Astrocyte (in vitro differentiated cells and primary cell): ENCODE measurements at regions not wholly inside any gene's neighbourhood (a gene's known extent, or its start where the extent isn't known, plus 50 kb on each side); places are given as distances from the start of the nearest gene placed in this dataset.

ENCODE experiments used
- DNase-seq: peaks from one replicate; pipeline ENCODE4 v3.0.0-alpha.2; 2010; ENCODE audit warnings: low read depth
- FAIRE-seq: peaks from 2 replicates; lab custom pipeline; 2011; peaks lifted over from hg19 to GRCh38; lab: Jason Lieb, UNC
- H2AFZ ChIP-seq: 2 replicates; pipeline ENCODE4 v1.6.0; 2012; ENCODE audit warnings: low read depth, low read length, inconsistent platforms
- H3K27ac ChIP-seq: 2 replicates; pipeline ENCODE4 v1.5.1; 2011; ENCODE audit warnings: low read depth, low read length, inconsistent platforms
- H3K27me3 ChIP-seq: 2 replicates; pipeline ENCODE4 v1.6.0; 2011; ENCODE audit warnings: low read length, inconsistent platforms; ENCODE audit not compliant: insufficient read depth
- H3K36me3 ChIP-seq: 2 replicates; pipeline ENCODE4 v1.5.1; 2011; ENCODE audit warnings: low read length, inconsistent platforms; ENCODE audit not compliant: insufficient read depth
- H3K4me1 ChIP-seq: 2 replicates; pipeline ENCODE4 v1.5.1; 2011; ENCODE audit warnings: low read length, inconsistent platforms; ENCODE audit not compliant: insufficient read depth
- H3K4me2 ChIP-seq: 2 replicates; pipeline ENCODE4 v1.6.0; 2012; ENCODE audit warnings: low read length, inconsistent platforms
- H3K4me3 ChIP-seq: 2 replicates; pipeline ENCODE4 v1.5.1; 2011; ENCODE audit warnings: low read depth, mild to moderate bottlenecking, low read length, inconsistent platforms; ENCODE audit not compliant: insufficient read depth
- H3K79me2 ChIP-seq: 2 replicates; pipeline ENCODE4 v1.6.0; 2012; ENCODE audit warnings: mild to moderate bottlenecking, low read length, inconsistent platforms; ENCODE audit not compliant: insufficient read depth
- H3K9ac ChIP-seq: 2 replicates; pipeline ENCODE4 v1.6.0; 2012; ENCODE audit warnings: mild to moderate bottlenecking, low read length, inconsistent platforms
- H3K9me3 ChIP-seq: 2 replicates; pipeline ENCODE4 v1.5.1; 2012; ENCODE audit warnings: low read depth, mild to moderate bottlenecking, low read length, inconsistent platforms; ENCODE audit not compliant: insufficient read depth
- H4K20me1 ChIP-seq: 2 replicates; pipeline ENCODE4 v1.6.0; 2012; ENCODE audit warnings: low read length, inconsistent platforms; ENCODE audit not compliant: insufficient read depth
- H3K27ac Mint-ChIP-seq: one replicate; pipeline ENCODE4 v1.8.0; 2021; ENCODE audit warnings: mild to moderate bottlenecking, mixed read lengths; ENCODE audit not compliant: unreplicated experiment
- H3K27me3 Mint-ChIP-seq: one replicate; pipeline ENCODE4 v1.8.0; 2021; ENCODE audit warnings: low read depth, mixed read lengths; ENCODE audit not compliant: unreplicated experiment
- H3K36me3 Mint-ChIP-seq: one replicate; pipeline ENCODE4 v1.8.0; 2021; ENCODE audit warnings: low read depth, mixed read lengths; ENCODE audit not compliant: unreplicated experiment
- H3K4me1 Mint-ChIP-seq: one replicate; pipeline ENCODE4 v1.8.0; 2021; ENCODE audit warnings: low read depth, mixed read lengths; ENCODE audit not compliant: unreplicated experiment
- H3K4me3 Mint-ChIP-seq: one replicate; pipeline ENCODE4 v1.8.0; 2021; ENCODE audit warnings: mild to moderate bottlenecking, moderate library complexity, mixed read lengths; ENCODE audit not compliant: unreplicated experiment
- H3K9me3 Mint-ChIP-seq: one replicate; pipeline ENCODE4 v1.8.0; 2021; ENCODE audit warnings: mild to moderate bottlenecking, mixed read lengths; ENCODE audit not compliant: unreplicated experiment
- EZH2 ChIP-seq: IDR thresholded peaks from 2 replicates; pipeline ENCODE4 v1.6.1; 2012; ENCODE audit warnings: mild to moderate bottlenecking, low read length, inconsistent platforms; ENCODE audit not compliant: insufficient read depth
- TF ChIP-seq, protein P1 (sequence below): IDR thresholded peaks from 2 replicates; pipeline ENCODE4 v1.5.1; 2011; ENCODE audit warnings: low read depth, mild to moderate bottlenecking, inconsistent platforms, low read length, moderate library complexity; ENCODE audit not compliant: insufficient read depth

- no peaks in the 10 kb centered on the region for H3K79me2 ChIP-seq
- H3K27ac ChIP-seq, result no peak overlapping the region
- no peaks in the 10 kb centered on the region for H3K36me3 ChIP-seq
- Mint-ChIP-seq H3K4me3 (no peak overlapping the region), H3K27me3 (peaks cover 9% of the 10 kb centered on the region), H3K9me3 (no peaks in the 10 kb centered on the region), H3K27ac (no peak overlapping the region), H3K4me1 (no peaks in the 10 kb centered on the region), H3K36me3 (no peaks in the 10 kb centered on the region)
- H3K4me2 ChIP-seq, result no peak overlapping the region
- H4K20me1 ChIP-seq, result no peaks in the 10 kb centered on the region
- H3K4me1 ChIP-seq, result no peaks in the 10 kb centered on the region
- DNase-seq (no peak), FAIRE-seq (no peak)
- no peaks in the 10 kb centered on the region for H3K9me3 ChIP-seq
- H3K4me3 ChIP-seq, result no peak overlapping the region
- H3K27me3 ChIP-seq, result peaks cover 2% of the 10 kb centered on the region
- no peak overlapping the region for H2AFZ ChIP-seq
- no peak overlapping the region for H3K9ac ChIP-seq
- TF ChIP-seq, protein P1, sequence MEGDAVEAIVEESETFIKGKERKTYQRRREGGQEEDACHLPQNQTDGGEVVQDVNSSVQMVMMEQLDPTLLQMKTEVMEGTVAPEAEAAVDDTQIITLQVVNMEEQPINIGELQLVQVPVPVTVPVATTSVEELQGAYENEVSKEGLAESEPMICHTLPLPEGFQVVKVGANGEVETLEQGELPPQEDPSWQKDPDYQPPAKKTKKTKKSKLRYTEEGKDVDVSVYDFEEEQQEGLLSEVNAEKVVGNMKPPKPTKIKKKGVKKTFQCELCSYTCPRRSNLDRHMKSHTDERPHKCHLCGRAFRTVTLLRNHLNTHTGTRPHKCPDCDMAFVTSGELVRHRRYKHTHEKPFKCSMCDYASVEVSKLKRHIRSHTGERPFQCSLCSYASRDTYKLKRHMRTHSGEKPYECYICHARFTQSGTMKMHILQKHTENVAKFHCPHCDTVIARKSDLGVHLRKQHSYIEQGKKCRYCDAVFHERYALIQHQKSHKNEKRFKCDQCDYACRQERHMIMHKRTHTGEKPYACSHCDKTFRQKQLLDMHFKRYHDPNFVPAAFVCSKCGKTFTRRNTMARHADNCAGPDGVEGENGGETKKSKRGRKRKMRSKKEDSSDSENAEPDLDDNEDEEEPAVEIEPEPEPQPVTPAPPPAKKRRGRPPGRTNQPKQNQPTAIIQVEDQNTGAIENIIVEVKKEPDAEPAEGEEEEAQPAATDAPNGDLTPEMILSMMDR, result no peak
- no peak for TF ChIP-seq EZH2
These were observed 101.2 kb downstream of the SCN11A start for GRCh38 chr3:38950581-38950980.

DNA sequence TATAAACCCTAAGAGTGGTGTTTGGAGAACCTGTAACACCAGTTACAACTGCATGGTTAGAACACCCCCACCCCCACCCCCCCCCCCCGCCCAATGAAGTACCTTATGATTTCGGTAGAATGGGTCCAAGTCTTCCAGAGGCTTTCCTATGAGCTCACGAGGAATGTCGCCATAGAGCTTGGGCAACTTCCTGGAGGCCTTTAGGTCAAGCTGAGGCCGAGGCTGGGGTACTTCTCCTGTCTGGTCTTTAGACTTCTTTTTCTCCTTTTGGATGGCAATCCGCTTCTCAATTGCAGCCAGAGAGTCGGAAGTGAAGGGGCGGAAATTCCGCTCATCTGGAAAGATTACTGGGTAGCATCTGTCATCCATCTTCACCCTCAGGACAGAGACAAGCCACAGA lies 101.8 kb downstream of the SCN11A start:
- H3K4me3 ChIP-seq, result no peak overlapping the region
- no peak overlapping the region for H3K4me2 ChIP-seq
- DNase-seq, result no peak
- H3K27me3 ChIP-seq, result peaks cover 2% of the 10 kb centered on the region
- H3K36me3 ChIP-seq, result no peaks in the 10 kb centered on the region
- H2AFZ ChIP-seq, result no peak overlapping the region
- Mint-ChIP-seq H3K4me3 (no peak overlapping the region), H3K27ac (no peak overlapping the region), H3K27me3 (peaks cover 9% of the 10 kb centered on the region), H3K4me1 (no peaks in the 10 kb centered on the region), H3K9me3 (no peaks in the 10 kb centered on the region), H3K36me3 (no peaks in the 10 kb centered on the region)
- FAIRE-seq, result no peak
- H3K4me1 ChIP-seq, result no peaks in the 10 kb centered on the region
- no peaks in the 10 kb centered on the region for H3K79me2 ChIP-seq
- no peaks in the 10 kb centered on the region for H4K20me1 ChIP-seq
- H3K9ac ChIP-seq, result no peak overlapping the region
- H3K27ac ChIP-seq, result no peak overlapping the region
- TF ChIP-seq, protein P1, result no peak
- no peak for TF ChIP-seq EZH2
- no peaks in the 10 kb centered on the region for H3K9me3 ChIP-seq

DNA sequence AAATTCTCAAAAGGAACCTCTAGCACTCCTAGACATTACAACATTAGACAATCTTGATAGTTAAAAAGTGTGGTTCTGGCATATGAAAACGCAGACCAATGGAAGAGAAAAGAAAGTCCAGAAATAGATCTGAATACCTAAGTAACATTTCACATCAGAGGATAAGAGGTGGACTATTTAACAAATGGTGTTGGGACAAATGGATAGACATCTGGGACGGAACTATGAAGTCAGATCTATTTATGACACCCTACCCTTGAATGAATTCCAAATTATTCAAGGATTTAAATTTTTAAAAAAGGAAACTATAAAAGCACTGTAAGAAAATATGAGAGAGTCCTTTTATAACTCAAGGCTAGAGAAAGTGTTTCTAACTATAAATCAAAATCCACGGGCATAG lies 111.3 kb downstream of the SCN11A start:
- Histone ChIP-seq H2AFZ (no peak overlapping the region), H4K20me1 (no peaks in the 10 kb centered on the region), H3K79me2 (no peaks in the 10 kb centered on the region), H3K4me3 (no peak overlapping the region), H3K27ac (no peak overlapping the region), H3K9ac (no peak overlapping the region), H3K9me3 (no peaks in the 10 kb centered on the region), H3K4me2 (no peak overlapping the region), H3K36me3 (no peaks in the 10 kb centered on the region), H3K27me3 (no peaks in the 10 kb centered on the region), H3K4me1 (no peaks in the 10 kb centered on the region)
- DNase-seq, result no peak
- Mint-ChIP-seq H3K9me3 (peaks cover 4% of the 10 kb centered on the region), H3K4me3 (no peak overlapping the region), H3K27me3 (peaks cover 2% of the 10 kb centered on the region), H3K36me3 (no peaks in the 10 kb centered on the region), H3K4me1 (no peaks in the 10 kb centered on the region), H3K27ac (no peak overlapping the region)
- no peak for FAIRE-seq
- no peak for TF ChIP-seq EZH2
- TF ChIP-seq, protein P1, result no peak
